VCaP (cell line): ENCODE measurements at regions not wholly inside any gene's neighbourhood (a gene's known extent, or its start where the extent isn't known, plus 50 kb on each side); places are given as distances from the start of the nearest gene placed in this dataset.

Experiments
- H3K27ac ChIP-seq: fragments of 450-650 bp; 2 replicates; pipeline ENCODE4 v1.5.1; 2017
- CTCF ChIP-seq: fragments of 450-650 bp; conservative IDR thresholded peaks from 2 replicates; pipeline ENCODE4 v1.5.1; 2017; ENCODE audit warnings: mild to moderate bottlenecking, moderate library complexity

- H3K27ac ChIP-seq = no peak overlapping the region
- TF ChIP-seq CTCF = no peak
These were observed 268.6 kb upstream of the PTGER4 start for GRCh38 chr5:40410964-40411635.

- H3K27ac ChIP-seq = no peak overlapping the region
- TF ChIP-seq CTCF = no peak
These were observed 269.4 kb upstream of the PTGER4 start for GRCh38 chr5:40410231-40410861.

- no peak overlapping the region for H3K27ac ChIP-seq
- TF ChIP-seq CTCF = no peak
These were observed 270.1 kb upstream of the PTGER4 start for GRCh38 chr5:40409601-40410000.

- TF ChIP-seq CTCF = no peak
- no peak overlapping the region for H3K27ac ChIP-seq
These were observed 272.9 kb upstream of the PTGER4 start for GRCh38 chr5:40406741-40407211.

GRCh38 chr5:40405996-40406740 is 273.5 kb upstream of the PTGER4 start:
- H3K27ac ChIP-seq = no peak overlapping the region
- no peak for TF ChIP-seq CTCF

GRCh38 chr5:40405230-40405629 is 274.5 kb upstream of the PTGER4 start:
- TF ChIP-seq CTCF = no peak
- no peak overlapping the region for H3K27ac ChIP-seq

GRCh38 chr5:40404613-40405012 is 275.1 kb upstream of the PTGER4 start:
- no peak for TF ChIP-seq CTCF
- no peak overlapping the region for H3K27ac ChIP-seq
